Bronchial epithelial cell (primary cell): ENCODE measurements at regions not wholly inside any gene's neighbourhood (a gene's known extent, or its start where the extent isn't known, plus 50 kb on each side); places are given as distances from the start of the nearest gene placed in this dataset.
A peak's percentile ranks its signal among the peaks of the same experiment; 100 is the strongest.

ENCODE experiments used
- DNase-seq: peaks from one replicate; pipeline ENCODE4 v3.0.0-alpha.2; 2010; ENCODE audit warnings: low read depth
- FAIRE-seq: peaks from 2 replicates; lab custom pipeline; 2011; peaks lifted over from hg19 to GRCh38; lab: Jason Lieb, UNC
- H3K27me3 ChIP-seq: 2 replicates; pipeline ENCODE4 v1.5.1; 2011; ENCODE audit warnings: low read length; ENCODE audit not compliant: control insufficient read depth, insufficient read depth
- H3K36me3 ChIP-seq: 2 replicates; pipeline ENCODE4 v1.5.1; 2011; ENCODE audit warnings: low read length; ENCODE audit not compliant: control insufficient read depth, insufficient read depth
- H3K4me3 ChIP-seq: 2 replicates; pipeline ENCODE4 v1.5.1; 2011; ENCODE audit warnings: mild to moderate bottlenecking, low read depth, low read length, control low read depth
- CTCF ChIP-seq: IDR thresholded peaks from 2 replicates; pipeline ENCODE4 v1.5.1; 2011; ENCODE audit warnings: mild to moderate bottlenecking, moderate library complexity, low read length, control low read depth, inconsistent platforms; ENCODE audit not compliant: insufficient read depth, severe bottlenecking

DNA sequence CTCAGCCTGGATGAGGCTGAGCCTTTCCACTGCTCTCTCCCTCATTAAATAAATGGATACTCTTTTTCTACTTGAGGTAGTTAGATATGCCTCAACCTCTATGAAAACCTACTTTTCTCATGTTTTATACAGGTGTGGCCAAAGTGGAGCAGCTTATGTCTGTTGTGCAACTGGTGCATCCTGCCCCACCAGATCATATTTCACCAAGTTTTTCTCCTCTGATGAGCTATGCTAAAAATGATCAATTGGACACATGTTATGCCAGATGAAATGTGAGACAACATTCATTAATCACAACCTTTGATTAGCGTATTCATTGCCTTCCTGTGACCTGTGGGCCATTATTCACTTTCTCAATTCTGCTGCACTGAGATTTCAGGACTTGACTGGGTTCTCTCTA is 106.9 kb upstream of the NEDD9 start:
- TF ChIP-seq CTCF: no peak
- Histone ChIP-seq H3K4me3 (no peak overlapping the region), H3K36me3 (no peaks in the 10 kb centered on the region), H3K27me3 (no peaks in the 10 kb centered on the region)
- FAIRE-seq (no peak), DNase-seq (peak; percentile 51)

DNA sequence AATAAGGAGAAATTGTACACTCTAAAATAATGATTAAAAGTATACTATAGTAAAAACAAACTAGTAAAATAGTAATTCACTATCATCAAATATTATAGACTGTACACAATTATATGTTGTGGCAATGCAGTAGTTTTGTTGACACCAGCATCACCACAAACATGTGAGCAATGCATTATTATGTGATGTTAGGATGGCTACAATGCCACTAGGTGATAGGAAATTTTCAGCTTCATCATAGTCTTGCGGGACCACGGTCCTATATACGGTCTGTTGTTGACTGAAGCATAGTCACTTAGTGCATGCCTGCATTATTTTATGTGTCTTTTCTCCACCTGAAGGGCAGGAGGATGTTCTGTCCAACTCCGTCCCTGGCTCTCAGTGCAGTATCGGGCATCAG is 104.8 kb upstream of the NEDD9 start:
- no peak for TF ChIP-seq CTCF
- FAIRE-seq (no peak), DNase-seq (no peak)

DNA sequence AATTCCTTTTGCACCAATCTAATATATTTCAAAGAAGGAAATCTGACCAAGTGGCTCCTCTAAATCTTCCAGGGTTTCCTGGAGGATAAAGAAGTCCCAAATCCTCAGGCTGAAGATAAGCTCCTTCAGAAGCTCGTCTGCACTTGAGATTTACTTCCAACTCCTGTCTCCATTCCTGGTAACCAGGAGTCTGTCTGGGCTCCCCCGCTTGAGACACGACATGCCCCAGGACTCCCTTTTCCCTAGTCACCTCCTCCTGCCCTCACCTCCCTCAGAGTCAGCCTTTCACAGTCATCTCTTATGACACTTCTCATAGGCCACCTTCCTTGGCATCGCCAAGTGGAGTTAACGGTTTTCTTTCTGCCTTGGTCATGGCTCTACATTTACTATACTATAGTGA is 103.4 kb upstream of the NEDD9 start:
- Histone ChIP-seq H3K27me3 (no peaks in the 10 kb centered on the region), H3K36me3 (no peaks in the 10 kb centered on the region), H3K4me3 (no peak overlapping the region)
- no peak for DNase-seq
- FAIRE-seq: no peak
- no peak for TF ChIP-seq CTCF

More for the DNA sequence above, 104.8 kb upstream of the NEDD9 start:
- no peaks in the 10 kb centered on the region for H3K27me3 ChIP-seq
- H3K4me3 ChIP-seq: no peak overlapping the region
- no peaks in the 10 kb centered on the region for H3K36me3 ChIP-seq

GRCh38 chr6:11333132-11333849 is 100.8 kb upstream of the NEDD9 start:
- Histone ChIP-seq H3K36me3 (no peaks in the 10 kb centered on the region), H3K4me3 (no peak overlapping the region), H3K27me3 (no peaks in the 10 kb centered on the region)
- FAIRE-seq (no peak), DNase-seq (no peak)
- no peak for TF ChIP-seq CTCF

DNA sequence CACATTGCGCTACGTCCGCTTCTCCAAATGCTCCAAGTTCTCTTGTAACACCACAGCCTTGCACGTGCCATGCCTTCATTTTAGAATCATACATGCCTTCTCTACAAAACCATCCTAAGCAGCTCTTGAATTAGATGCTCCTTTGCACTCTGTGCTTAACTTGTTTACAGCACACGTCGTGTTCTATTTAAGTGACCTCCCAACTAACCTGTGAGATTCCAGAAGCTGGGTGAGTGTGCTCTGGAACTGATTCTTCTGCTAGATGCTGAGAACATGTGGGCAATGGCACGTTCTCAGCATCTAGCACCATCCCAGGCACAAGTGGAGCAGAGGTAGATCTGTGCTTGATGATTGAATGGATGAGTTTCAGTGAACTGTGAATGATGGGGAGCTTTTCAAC is 100.0 kb upstream of the NEDD9 start:
- no peaks in the 10 kb centered on the region for H3K36me3 ChIP-seq
- H3K4me3 ChIP-seq: no peak overlapping the region
- FAIRE-seq (no peak), DNase-seq (no peak)
- TF ChIP-seq CTCF: no peak
- no peaks in the 10 kb centered on the region for H3K27me3 ChIP-seq

DNA sequence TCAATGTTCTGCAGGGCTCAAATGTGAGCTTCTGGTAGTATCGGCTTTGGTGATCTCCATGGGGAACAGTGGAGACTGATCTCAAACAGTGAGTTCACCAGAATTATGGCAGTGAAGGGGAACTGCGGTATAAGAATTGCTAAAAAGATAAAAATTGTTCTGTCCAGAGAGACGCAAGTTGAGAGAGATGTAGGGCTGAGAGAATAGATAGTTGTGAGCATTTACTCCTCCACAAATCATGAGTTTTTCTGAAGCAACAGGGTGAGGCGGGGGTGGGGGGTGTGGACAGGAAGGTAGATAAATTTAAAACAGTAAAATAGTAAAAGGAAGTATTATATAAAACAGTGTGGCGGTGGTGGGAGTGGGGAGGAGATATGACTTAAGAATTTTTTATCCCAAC is 98.6 kb upstream of the NEDD9 start:
- no peak overlapping the region for H3K4me3 ChIP-seq
- no peak for FAIRE-seq
- no peaks in the 10 kb centered on the region for H3K27me3 ChIP-seq
- no peaks in the 10 kb centered on the region for H3K36me3 ChIP-seq
- TF ChIP-seq CTCF: no peak
- no peak for DNase-seq
